Astrocyte of the cerebellum (primary cell): ENCODE measurements at regions not wholly inside any gene's neighbourhood (a gene's known extent, or its start where the extent isn't known, plus 50 kb on each side); places are given as distances from the start of the nearest gene placed in this dataset.
"Not testable (repeated sequence)": the region's sequence is repeated elsewhere in the genome, so short reads cannot be mapped to it uniquely, and the experiment has no call there.

ENCODE experiments used
- DNase-seq: peaks from one replicate; pipeline ENCODE4 v3.0.0-alpha.2; 2011; ENCODE audit warnings: low read depth
- H3K4me3 ChIP-seq: 2 replicates; pipeline ENCODE4 v1.5.1; 2011; ENCODE audit warnings: mild to moderate bottlenecking, low read depth, low read length, moderate library complexity
- CTCF ChIP-seq: IDR thresholded peaks from 2 replicates; pipeline ENCODE4 v1.5.1; 2012; ENCODE audit warnings: low read length, low read depth, moderate library complexity, mild to moderate bottlenecking; ENCODE audit errors: missing control alignments
- in situ Hi-C: cut with HindIII; loops from 2 replicates; pipeline ENCODE4 v1.10.0; 2017; ENCODE audit warnings: low sequenced_read_pairs

- H3K4me3 ChIP-seq = no peak overlapping the region
- no peak for TF ChIP-seq CTCF
- no peak for DNase-seq
- in situ Hi-C loops = no loop called here
Measured at GRCh38 chr15:79505956-79506355, 73.8 kb downstream of the MINAR1 start.

- in situ Hi-C loops, DNase-seq, H3K4me3 ChIP-seq: not testable (repeated sequence)
Measured at GRCh38 chr15:79512844-79513243, 80.7 kb downstream of the MINAR1 start.

- no peak for DNase-seq
- in situ Hi-C loops = no loop called here
- no peak overlapping the region for H3K4me3 ChIP-seq
- no peak for TF ChIP-seq CTCF
Measured at GRCh38 chr15:79513417-79513816, 81.3 kb downstream of the MINAR1 start.

- no peak for TF ChIP-seq CTCF
Measured at GRCh38 chr15:79513940-79514339, 81.8 kb downstream of the MINAR1 start.

GRCh38 chr15:79515300-79516027, 83.3 kb downstream of the MINAR1 start:
- no peak for DNase-seq
- in situ Hi-C loops = no loop called here
- no peak for TF ChIP-seq CTCF

More at GRCh38 chr15:79513940-79514339, 81.8 kb downstream of the MINAR1 start:
- in situ Hi-C loops = no loop called here
- no peak overlapping the region for H3K4me3 ChIP-seq
- no peak for DNase-seq

GRCh38 chr15:79516155-79516554, 84.0 kb downstream of the MINAR1 start:
- no peak for DNase-seq
- no peak for TF ChIP-seq CTCF
- in situ Hi-C loops = no loop called here
- H3K4me3 ChIP-seq = no peak overlapping the region

More at GRCh38 chr15:79515300-79516027, 83.3 kb downstream of the MINAR1 start:
- H3K4me3 ChIP-seq = no peak overlapping the region

GRCh38 chr15:79516646-79517045, 84.5 kb downstream of the MINAR1 start:
- in situ Hi-C loops = no loop called here
- TF ChIP-seq CTCF = no peak
- no peak for DNase-seq
- no peak overlapping the region for H3K4me3 ChIP-seq
